ENCODE measurements at regions not wholly inside any gene's neighbourhood (a gene's known extent, or its start where the extent isn't known, plus 50 kb on each side); places are given as distances from the start of the nearest gene placed in this dataset.

DNA sequence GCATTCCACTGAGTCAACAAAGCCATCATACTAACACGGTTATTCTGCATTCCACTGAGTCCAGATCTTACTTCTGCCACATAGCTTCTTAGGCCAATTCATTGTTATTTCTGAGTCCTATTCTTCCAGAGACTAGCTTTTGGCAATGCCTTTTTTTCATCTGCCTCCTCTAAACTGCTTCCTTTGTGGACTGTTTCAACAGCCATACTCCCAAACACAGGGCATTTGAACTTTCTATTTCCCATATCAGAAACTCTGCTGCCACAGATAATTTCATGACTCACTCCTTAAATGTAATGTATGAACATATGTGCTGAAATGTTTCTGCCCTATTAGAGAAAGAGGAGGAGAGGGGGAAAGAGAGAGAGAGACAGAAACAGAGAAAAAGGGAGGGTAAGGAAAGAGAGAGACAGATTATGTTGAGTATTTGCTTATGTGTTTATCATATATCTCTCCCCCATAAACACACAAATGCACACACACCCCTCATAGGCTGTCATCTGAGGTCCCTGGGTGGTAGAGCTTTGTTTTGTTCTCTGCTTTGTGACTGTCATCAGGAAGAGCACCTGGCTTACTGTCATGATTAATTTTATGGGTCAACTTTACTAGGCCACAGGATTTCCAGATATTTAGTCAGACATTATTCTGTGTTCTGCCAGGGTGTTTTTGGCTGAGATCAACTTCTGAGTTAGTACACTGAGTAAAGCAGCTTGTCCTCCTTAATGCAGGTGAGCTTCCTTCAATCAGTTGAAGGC is 308.0 kb upstream of the KCND2 start:
- no peak for TF ChIP-seq CHD1 (IDR thresholded peaks at IDR 0.05; ENCODE audit: low read depth, low read length)
- TF ChIP-seq, protein P1, sequence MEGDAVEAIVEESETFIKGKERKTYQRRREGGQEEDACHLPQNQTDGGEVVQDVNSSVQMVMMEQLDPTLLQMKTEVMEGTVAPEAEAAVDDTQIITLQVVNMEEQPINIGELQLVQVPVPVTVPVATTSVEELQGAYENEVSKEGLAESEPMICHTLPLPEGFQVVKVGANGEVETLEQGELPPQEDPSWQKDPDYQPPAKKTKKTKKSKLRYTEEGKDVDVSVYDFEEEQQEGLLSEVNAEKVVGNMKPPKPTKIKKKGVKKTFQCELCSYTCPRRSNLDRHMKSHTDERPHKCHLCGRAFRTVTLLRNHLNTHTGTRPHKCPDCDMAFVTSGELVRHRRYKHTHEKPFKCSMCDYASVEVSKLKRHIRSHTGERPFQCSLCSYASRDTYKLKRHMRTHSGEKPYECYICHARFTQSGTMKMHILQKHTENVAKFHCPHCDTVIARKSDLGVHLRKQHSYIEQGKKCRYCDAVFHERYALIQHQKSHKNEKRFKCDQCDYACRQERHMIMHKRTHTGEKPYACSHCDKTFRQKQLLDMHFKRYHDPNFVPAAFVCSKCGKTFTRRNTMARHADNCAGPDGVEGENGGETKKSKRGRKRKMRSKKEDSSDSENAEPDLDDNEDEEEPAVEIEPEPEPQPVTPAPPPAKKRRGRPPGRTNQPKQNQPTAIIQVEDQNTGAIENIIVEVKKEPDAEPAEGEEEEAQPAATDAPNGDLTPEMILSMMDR (conservative IDR thresholded peaks at IDR 0.05; ENCODE audit: low read depth, low read length) = no peak

Measured in IMR-90 (cell line).